Thyroid gland (tissue), 4 donors: ENCODE measurements at regions not wholly inside any gene's neighbourhood (a gene's known extent, or its start where the extent isn't known, plus 50 kb on each side); places are given as distances from the start of the nearest gene placed in this dataset.

Source experiments
- DNase-seq, 2 donors: peaks; one replicate each; pipeline ENCODE4 v3.0.0-alpha.2; 2019
- H3K27ac ChIP-seq, 3 donors: fragments of 200-600 bp; sonication (generic); 1 replicate in 2 of 3; 2 replicates in 1 of 3; pipeline ENCODE4 v1.5.1; 2016 to 2019; ENCODE audit warnings: mild to moderate bottlenecking in 1 of 3, moderate library complexity in 1 of 3
- H3K27me3 ChIP-seq: fragments of 200-600 bp; sonication (generic); one replicate; pipeline ENCODE4 v1.5.1; 2019
- H3K36me3 ChIP-seq, 2 donors: fragments of 200-600 bp; sonication (generic); one replicate each; pipeline ENCODE4 v1.5.1; 2016 to 2019
- H3K4me1 ChIP-seq, 2 donors: fragments of 200-600 bp; sonication (generic); one replicate each; pipeline ENCODE4 v1.5.1; 2017 to 2019
- H3K4me3 ChIP-seq, 3 donors: fragments of 200-600 bp; sonication (generic); replicated peaks in 1 of 3; 1 replicate in 2 of 3; 2 replicates in 1 of 3; pipeline ENCODE4 v1.5.1; 2016; ENCODE audit warnings: mild to moderate bottlenecking in 1 of 3
- H3K9me3 ChIP-seq: fragments of 200-600 bp; sonication (generic); one replicate; pipeline ENCODE4 v1.5.1; 2017
- CTCF ChIP-seq, 6 experiments: fragments of 200-600 bp in 3 of 6; fragments of 450-650 bp in 3 of 6; sonication (generic) in 3 of 6; IDR thresholded peaks; one replicate each; pipeline ENCODE4 v1.5.1; 2016 to 2019; ENCODE audit warnings: antibody characterized with exemption in 6 of 6, mild to moderate bottlenecking in 2 of 6, inconsistent platforms in 1 of 6, moderate library complexity in 1 of 6
- POLR2A ChIP-seq, 2 donors: fragments of 450-650 bp; IDR thresholded peaks; one replicate each; pipeline ENCODE4 v1.6.1; 2017; ENCODE audit warnings: antibody characterized with exemption in 2 of 2, mild to moderate bottlenecking in 2 of 2, moderate library complexity in 1 of 2
- WGBS, 2 donors: methylation state at CpG; one replicate each; pipeline ENCODE4 v1.1.5; 2017; 5-methylcytosine and 5-hydroxymethylcytosine counted together
- intact Hi-C: fragments of 100-400 bp; cut with DNase I; formaldehyde crosslinking; loops from one replicate; pipeline ENCODE4 v1.15.1; 2023

- H3K4me3 ChIP-seq = no peak overlapping the region
- no peaks in the 10 kb centered on the region for H3K4me1 ChIP-seq
- 74 to 75% methylated on average over 1 of the region's 1 CpG for WGBS, 2 donors
- no peak for DNase-seq
- no peaks in the 10 kb centered on the region for H3K9me3 ChIP-seq
- no peaks in the 10 kb centered on the region for H3K36me3 ChIP-seq
- intact Hi-C loops = no loop called here
- H3K27me3 ChIP-seq = no peaks in the 10 kb centered on the region
- H3K27ac ChIP-seq = no peak overlapping the region
- TF ChIP-seq POLR2A (IDR thresholded peaks at IDR 0.05) (no peak), CTCF (IDR thresholded peaks at IDR 0.05) (no peak)
Measured at GRCh38 chr3:144660186-144660585, 688.6 kb downstream of the DIPK2A start.

DNA sequence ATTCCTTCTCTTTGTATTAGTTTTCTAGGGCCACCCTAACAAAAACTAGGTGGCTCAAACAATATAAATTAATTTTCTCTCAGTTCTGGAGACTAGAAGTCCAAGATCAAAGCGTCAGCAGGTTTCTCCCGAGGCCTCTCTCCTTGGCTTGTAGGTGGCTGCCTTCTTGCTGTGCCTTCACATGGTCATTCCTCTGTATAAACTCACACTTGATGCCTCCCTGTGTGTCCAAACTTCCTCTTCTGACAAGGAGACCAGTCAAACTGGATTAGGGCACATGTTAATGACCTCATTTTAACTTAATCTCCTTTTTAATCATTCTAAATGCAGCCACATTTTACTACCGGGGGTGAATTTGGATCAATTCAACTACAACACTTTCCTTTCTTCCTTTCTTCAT lies 691.1 kb downstream of the DIPK2A start:
- no peaks in the 10 kb centered on the region for H3K4me1 ChIP-seq
- no peak overlapping the region for H3K27ac ChIP-seq
- 85 to 87% methylated on average over 3 of the region's 3 CpGs for whole genome bisulfite sequencing, 2 donors
- H3K36me3 ChIP-seq = no peaks in the 10 kb centered on the region
- intact Hi-C loops = no loop called here
- DNase-seq = no peak
- no peaks in the 10 kb centered on the region for H3K27me3 ChIP-seq
- H3K9me3 ChIP-seq = no peaks in the 10 kb centered on the region
- TF ChIP-seq CTCF (IDR thresholded peaks at IDR 0.05) (no peak), POLR2A (IDR thresholded peaks at IDR 0.05) (no peak)
- no peak overlapping the region for H3K4me3 ChIP-seq

- no peak for TF ChIP-seq CTCF (IDR thresholded peaks at IDR 0.05)
- no peak for TF ChIP-seq POLR2A (IDR thresholded peaks at IDR 0.05)
- no peak for DNase-seq
- H3K4me1 ChIP-seq = no peaks in the 10 kb centered on the region
- H3K27me3 ChIP-seq = no peaks in the 10 kb centered on the region
- 83 to 85% methylated on average over 6 of the region's 6 CpGs for WGBS, 2 donors
- H3K36me3 ChIP-seq = no peaks in the 10 kb centered on the region
- intact Hi-C loops = no loop called here
- H3K9me3 ChIP-seq = no peaks in the 10 kb centered on the region
- H3K4me3 ChIP-seq = no peak overlapping the region
- H3K27ac ChIP-seq = no peak overlapping the region
Measured at GRCh38 chr3:144663456-144664436, 692.1 kb downstream of the DIPK2A start.

- Histone ChIP-seq H3K27ac (no peak overlapping the region), H3K4me3 (no peak overlapping the region), H3K9me3 (no peaks in the 10 kb centered on the region), H3K4me1 (no peaks in the 10 kb centered on the region), H3K36me3 (no peaks in the 10 kb centered on the region), H3K27me3 (no peaks in the 10 kb centered on the region)
- intact Hi-C loops = no loop called here
- no peak for DNase-seq
- 51 to 78% methylated on average over 1 of the region's 1 CpG for whole genome bisulfite sequencing, 2 donors
- TF ChIP-seq CTCF (IDR thresholded peaks at IDR 0.05) = no peak
- TF ChIP-seq POLR2A (IDR thresholded peaks at IDR 0.05) = no peak
Measured at GRCh38 chr3:144665567-144666053, 694.0 kb downstream of the DIPK2A start.

DNA sequence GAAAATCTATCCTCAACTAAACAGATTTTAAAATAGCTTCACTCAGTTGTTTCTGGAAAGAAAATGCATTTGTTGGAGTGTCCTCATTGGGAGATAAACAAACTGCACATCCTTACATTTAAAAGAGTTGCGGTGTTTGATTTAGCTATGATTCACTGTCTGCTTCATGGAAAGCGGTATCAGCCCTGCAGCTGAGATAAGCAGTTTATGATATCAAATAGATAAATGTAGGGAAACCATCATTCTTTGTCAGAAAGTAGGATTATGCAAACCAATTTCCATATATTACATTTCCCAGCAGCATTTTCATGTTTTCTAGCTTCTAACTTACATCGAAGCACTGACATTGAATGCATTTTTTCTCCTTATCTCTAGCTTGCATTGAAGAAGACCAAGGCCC lies 698.9 kb downstream of the DIPK2A start:
- no peaks in the 10 kb centered on the region for H3K36me3 ChIP-seq
- no peaks in the 10 kb centered on the region for H3K4me1 ChIP-seq
- intact Hi-C loops = no loop called here
- H3K9me3 ChIP-seq = no peaks in the 10 kb centered on the region
- H3K27me3 ChIP-seq = no peaks in the 10 kb centered on the region
- H3K4me3 ChIP-seq = no peak overlapping the region
- no peak for DNase-seq
- H3K27ac ChIP-seq = no peak overlapping the region
- 87 to 92% methylated on average over 3 of the region's 3 CpGs for WGBS, 2 donors
- TF ChIP-seq CTCF (IDR thresholded peaks at IDR 0.05) (no peak), POLR2A (IDR thresholded peaks at IDR 0.05) (no peak)
